Fibroblast of lung (primary cell): ENCODE measurements at regions not wholly inside any gene's neighbourhood (a gene's known extent, or its start where the extent isn't known, plus 50 kb on each side); places are given as distances from the start of the nearest gene placed in this dataset.

Source experiments
- EZH2 ChIP-seq: IDR thresholded peaks from 2 replicates; pipeline ENCODE4 v1.5.1; 2012; ENCODE audit warnings: low read length, control low read depth, mild to moderate bottlenecking; ENCODE audit errors: missing control alignments
- TF ChIP-seq, protein P1 (sequence below), 2 donors: IDR thresholded peaks in 1 of 2; conservative IDR thresholded peaks in 1 of 2; 1 replicate in 1 of 2; 2 replicates in 1 of 2; pipeline ENCODE4 v1.5.1; 2011 to 2012; ENCODE audit warnings: low read length in 2 of 2, control low read depth in 1 of 2, inconsistent platforms in 1 of 2, low read depth in 1 of 2, mild to moderate bottlenecking in 1 of 2

DNA sequence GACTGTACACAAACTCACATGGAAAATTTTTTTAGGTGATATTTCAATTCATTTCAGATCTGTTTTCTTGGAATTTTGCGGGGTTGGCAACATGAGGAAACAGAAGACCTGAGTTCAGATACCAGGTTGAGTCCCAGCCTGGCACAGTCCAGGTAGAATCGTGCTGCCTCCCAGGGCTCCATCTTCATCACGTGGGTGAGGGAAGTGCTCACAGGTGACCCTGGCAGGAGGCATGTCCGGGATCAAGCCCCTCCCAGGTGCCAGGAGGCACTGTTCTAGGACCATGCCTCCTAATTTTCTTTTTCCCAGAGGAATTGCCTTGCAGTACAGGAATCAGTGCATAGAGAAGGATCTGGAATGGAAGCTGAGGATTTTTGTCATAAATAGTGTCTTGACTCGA, 318.3 kb upstream of the IRX4 start:
- TF ChIP-seq, protein P1, sequence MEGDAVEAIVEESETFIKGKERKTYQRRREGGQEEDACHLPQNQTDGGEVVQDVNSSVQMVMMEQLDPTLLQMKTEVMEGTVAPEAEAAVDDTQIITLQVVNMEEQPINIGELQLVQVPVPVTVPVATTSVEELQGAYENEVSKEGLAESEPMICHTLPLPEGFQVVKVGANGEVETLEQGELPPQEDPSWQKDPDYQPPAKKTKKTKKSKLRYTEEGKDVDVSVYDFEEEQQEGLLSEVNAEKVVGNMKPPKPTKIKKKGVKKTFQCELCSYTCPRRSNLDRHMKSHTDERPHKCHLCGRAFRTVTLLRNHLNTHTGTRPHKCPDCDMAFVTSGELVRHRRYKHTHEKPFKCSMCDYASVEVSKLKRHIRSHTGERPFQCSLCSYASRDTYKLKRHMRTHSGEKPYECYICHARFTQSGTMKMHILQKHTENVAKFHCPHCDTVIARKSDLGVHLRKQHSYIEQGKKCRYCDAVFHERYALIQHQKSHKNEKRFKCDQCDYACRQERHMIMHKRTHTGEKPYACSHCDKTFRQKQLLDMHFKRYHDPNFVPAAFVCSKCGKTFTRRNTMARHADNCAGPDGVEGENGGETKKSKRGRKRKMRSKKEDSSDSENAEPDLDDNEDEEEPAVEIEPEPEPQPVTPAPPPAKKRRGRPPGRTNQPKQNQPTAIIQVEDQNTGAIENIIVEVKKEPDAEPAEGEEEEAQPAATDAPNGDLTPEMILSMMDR (conservative IDR thresholded peaks at IDR 0.05 in 1 of 2, IDR thresholded peaks at IDR 0.05 in 1 of 2; ENCODE audit: low read depth in 1 of 2, low read length in 2 of 2), result no peak
- no peak for TF ChIP-seq EZH2
